Heart right ventricle (tissue), 16 donors: ENCODE measurements at regions not wholly inside any gene's neighbourhood (a gene's known extent, or its start where the extent isn't known, plus 50 kb on each side); places are given as distances from the start of the nearest gene placed in this dataset.

Experiments used
- ATAC-seq, 8 donors: fragments of 200-7000 bp; cut with Tn5 transposase; one replicate each; pipeline ENCODE4 v1.9.1; 2020; ENCODE audit warnings: mild to moderate bottlenecking in 8 of 8, moderate library complexity in 8 of 8, moderate number of reproducible peaks in 1 of 8
- DNase-seq, 2 donors: peaks; one replicate each; pipeline ENCODE4 v3.0.0-alpha.2; 2020
- H3K27ac ChIP-seq, 10 donors: fragments of 200-600 bp; sonication (generic) in 2 of 10; one replicate each; pipeline versions ENCODE4 v1.5.0 to v1.8.0; 2020 to 2022; ENCODE audit warnings: mild to moderate bottlenecking in 3 of 10
- H3K27me3 ChIP-seq, 7 donors: fragments of 200-600 bp; one replicate each; pipeline ENCODE4 v1.8.0; 2021 to 2022; ENCODE audit warnings: mild to moderate bottlenecking in 2 of 7
- H3K36me3 ChIP-seq, 9 donors: fragments of 200-600 bp; sonication (generic) in 1 of 9; one replicate each; pipeline versions ENCODE4 v1.5.0 to v1.8.0; 2020 to 2022; ENCODE audit warnings: mild to moderate bottlenecking in 2 of 9
- H3K4me1 ChIP-seq, 9 donors: fragments of 200-600 bp; sonication (generic) in 1 of 9; one replicate each; pipeline versions ENCODE4 v1.5.0 to v1.8.0; 2020 to 2022; ENCODE audit warnings: mild to moderate bottlenecking in 4 of 9
- H3K4me3 ChIP-seq, 10 donors: fragments of 200-600 bp; sonication (generic) in 2 of 10; one replicate each; pipeline versions ENCODE4 v1.5.0 to v1.8.0; 2020 to 2022; ENCODE audit warnings: mild to moderate bottlenecking in 7 of 10, moderate library complexity in 2 of 10
- H3K9me3 ChIP-seq, 11 donors: fragments of 200-600 bp in 10 of 11; sonication (generic) in 2 of 11; one replicate each; pipeline versions ENCODE4 v1.5.0 to v1.8.0; 2013 to 2022; ENCODE audit warnings: mild to moderate bottlenecking in 2 of 11, control low read depth in 1 of 11, moderate library complexity in 1 of 11
- WGBS, 2 donors: extraction: QIAGEN DNeasy Blood & Tissue Kit; methylation state at CpG; one replicate each; pipeline ENCODE4 v1.1.7; 2013; ENCODE audit warnings: inconsistent platforms in 1 of 2; 5-methylcytosine and 5-hydroxymethylcytosine counted together
- intact Hi-C, 10 donors: fragments of 100-400 bp; cut with DNase I; formaldehyde crosslinking; loops; one replicate each; pipeline versions ENCODE4 v1.11.1 to v1.14.2; 2022
- TF ChIP-seq, protein P1 (sequence below), 9 donors: fragments of 200-600 bp; sonication (generic) in 2 of 9; IDR thresholded peaks; one replicate each; pipeline versions ENCODE4 v1.5.0 to v1.8.0; 2021 to 2022; ENCODE audit warnings: antibody characterized with exemption in 9 of 9, mild to moderate bottlenecking in 5 of 9, moderate library complexity in 1 of 9
- donor health status: Arrhythmogenic right ventricular cardiomyopathy.
- donor health status: ischemic (EF 13 %, LVEDD 7.1; RV severe dilation, severe dysfunction).
- donor health status: healthy with polysubstance abuse.
- donor health status: DM: no; HTN: yes; CAD: no.
- donor health status: DM: no; HTN: no; CAD: no.
- donor health status: ischemic (EF 25% LVEDD 6.9; RV normal size, moderate dysfunction).
- donor health status: ischemic (EF 25% LVEDD 5.7; RV mildly dilated, moderate dysfunction).
- donor health status: healthy.
- donor health status: DM: yes; HTN: yes; CAD: no.
- donor health status: Ischemic cardiomyopathy.
- donor health status: ischemic (EF 35%, LVEDD 5.7; RV mildly dilated, moderate dysfunction).
- donor health status: nonischemic (EF 11% LVEDD 7.7; RV severe dilation, severe dysfunction).
- donor health status: DM: yes; HTN: yes; CAD: no.
- donor health status: PGD.
- donor health status: ischemic (EF 29% LVEDD 5.4; RV normal size, mild dysfunction).
- donor health status: nonischemic (EF 23%, LVEDD 6.1; RV moderate dilation, normal function).

DNA sequence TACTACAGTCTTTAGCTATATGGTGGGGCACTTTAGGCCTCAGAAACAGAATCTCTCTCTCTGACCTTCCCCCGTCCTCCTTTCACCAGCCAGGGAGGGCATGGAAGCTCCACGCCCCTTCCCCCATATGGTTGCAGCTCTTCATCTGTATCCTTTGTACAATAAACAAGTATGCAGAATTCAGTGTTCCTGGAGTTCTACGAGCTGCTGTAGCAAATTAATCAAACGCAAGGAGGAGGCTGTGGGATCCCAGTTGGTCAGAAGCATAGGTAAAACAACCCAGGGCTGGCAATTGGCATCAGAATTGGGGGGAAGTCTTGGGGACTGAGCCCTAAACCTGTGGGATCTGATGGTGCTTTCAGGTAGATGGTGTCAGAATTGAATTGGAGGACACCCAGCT lies 163.7 kb upstream of the NLRP1 start:
- no peak for DNase-seq
- Histone ChIP-seq H3K36me3 (no peaks in the 10 kb centered on the region), H3K27me3 (peaks cover 0 to 8% (median 0%) of the 10 kb centered on the region in 7 donors), H3K27ac (no peak overlapping the region), H3K9me3 (no peaks in the 10 kb centered on the region), H3K4me3 (no peak overlapping the region), H3K4me1 (no peaks in the 10 kb centered on the region)
- intact Hi-C loops, result no loop called here
- WGBS, 2 donors, result 83 to 85% methylated on average over 4 of the region's 4 CpGs
- ATAC-seq, result no peak
- TF ChIP-seq, protein P1, sequence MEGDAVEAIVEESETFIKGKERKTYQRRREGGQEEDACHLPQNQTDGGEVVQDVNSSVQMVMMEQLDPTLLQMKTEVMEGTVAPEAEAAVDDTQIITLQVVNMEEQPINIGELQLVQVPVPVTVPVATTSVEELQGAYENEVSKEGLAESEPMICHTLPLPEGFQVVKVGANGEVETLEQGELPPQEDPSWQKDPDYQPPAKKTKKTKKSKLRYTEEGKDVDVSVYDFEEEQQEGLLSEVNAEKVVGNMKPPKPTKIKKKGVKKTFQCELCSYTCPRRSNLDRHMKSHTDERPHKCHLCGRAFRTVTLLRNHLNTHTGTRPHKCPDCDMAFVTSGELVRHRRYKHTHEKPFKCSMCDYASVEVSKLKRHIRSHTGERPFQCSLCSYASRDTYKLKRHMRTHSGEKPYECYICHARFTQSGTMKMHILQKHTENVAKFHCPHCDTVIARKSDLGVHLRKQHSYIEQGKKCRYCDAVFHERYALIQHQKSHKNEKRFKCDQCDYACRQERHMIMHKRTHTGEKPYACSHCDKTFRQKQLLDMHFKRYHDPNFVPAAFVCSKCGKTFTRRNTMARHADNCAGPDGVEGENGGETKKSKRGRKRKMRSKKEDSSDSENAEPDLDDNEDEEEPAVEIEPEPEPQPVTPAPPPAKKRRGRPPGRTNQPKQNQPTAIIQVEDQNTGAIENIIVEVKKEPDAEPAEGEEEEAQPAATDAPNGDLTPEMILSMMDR (IDR thresholded peaks at IDR 0.05), result no peak

DNA sequence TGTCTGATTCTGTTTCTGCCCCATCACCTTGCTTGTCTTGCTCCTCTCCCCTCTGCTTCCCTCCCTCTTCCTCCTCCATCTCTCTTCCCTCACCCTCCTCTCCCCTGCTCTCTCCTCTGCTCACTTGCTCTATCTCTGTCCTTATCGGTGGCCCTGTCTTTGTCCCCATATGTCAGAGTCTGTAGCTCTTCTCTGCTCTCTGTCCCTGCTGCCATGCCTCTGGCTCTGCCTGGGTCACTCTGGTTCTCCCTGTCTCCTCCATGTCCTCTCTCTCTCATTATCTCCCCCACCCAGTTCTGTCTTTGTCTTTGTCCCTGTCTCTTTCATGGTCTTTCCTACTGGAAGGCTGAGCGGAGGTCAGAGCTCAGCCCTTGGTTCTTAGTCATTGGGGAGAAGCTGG lies 169.1 kb upstream of the NLRP1 start:
- TF ChIP-seq, protein P1 (IDR thresholded peaks at IDR 0.05), result no peak
- Histone ChIP-seq H3K36me3 (no peaks in the 10 kb centered on the region), H3K27me3 (peaks cover 0 to 27% (median 19%) of the 10 kb centered on the region in 7 donors), H3K9me3 (no peaks in the 10 kb centered on the region), H3K4me1 (no peaks in the 10 kb centered on the region), H3K4me3 (no peak overlapping the region), H3K27ac (no peak overlapping the region)
- ATAC-seq, result no peak
- intact Hi-C loops, result loop anchor here in 1 of 10 donors (5.0 kb wide), 1 partner anchor 164 kb away; no protein-coding TSS in a partner anchor
- no peak for DNase-seq
- 74 to 81% methylated on average over 2 of the region's 2 CpGs for WGBS, 2 donors

DNA sequence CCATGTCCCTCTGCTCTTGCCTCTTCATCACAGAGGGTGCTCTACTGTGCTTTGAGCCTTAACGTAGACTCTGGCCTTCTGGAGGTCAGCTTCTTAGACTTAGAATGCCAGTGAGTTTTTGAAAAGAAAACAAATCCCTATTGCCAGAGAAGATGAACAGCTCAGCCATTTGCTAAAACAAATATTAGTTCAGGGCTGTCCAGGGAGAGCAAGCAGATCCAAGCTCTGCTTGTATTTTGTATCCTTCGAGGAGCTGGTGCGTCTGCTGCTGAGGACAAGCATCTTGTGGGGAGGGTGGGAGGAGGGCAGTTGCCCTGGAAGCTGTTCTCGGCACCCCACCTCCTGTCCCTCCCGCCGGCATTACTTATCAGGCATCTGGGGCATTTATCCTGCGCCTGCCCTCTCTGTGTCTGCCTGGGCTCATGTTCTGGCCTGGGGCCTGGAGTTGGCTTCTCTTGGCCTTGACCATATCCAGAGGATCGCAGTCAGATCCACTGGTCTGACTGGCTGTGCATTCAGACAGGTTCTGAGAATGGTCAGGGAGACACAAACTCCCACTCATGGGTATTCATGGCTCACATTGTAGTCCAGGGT lies 173.1 kb upstream of the NLRP1 start:
- no peak for DNase-seq
- H3K36me3 ChIP-seq, result no peaks in the 10 kb centered on the region
- peaks cover 0 to 42% (median 25%) of the 10 kb centered on the region in 7 donors for H3K27me3 ChIP-seq
- TF ChIP-seq, protein P1 (IDR thresholded peaks at IDR 0.05), result no peak
- intact Hi-C loops, result no loop called here
- 47 to 57% methylated on average over 8 of the region's 8 CpGs for WGBS, 2 donors
- H3K9me3 ChIP-seq, result no peaks in the 10 kb centered on the region
- peak in 1 of 8 donors; percentile 34 for ATAC-seq
- H3K4me3 ChIP-seq, result no peak overlapping the region
- H3K4me1 ChIP-seq, result no peaks in the 10 kb centered on the region
- H3K27ac ChIP-seq, result no peak overlapping the region

DNA sequence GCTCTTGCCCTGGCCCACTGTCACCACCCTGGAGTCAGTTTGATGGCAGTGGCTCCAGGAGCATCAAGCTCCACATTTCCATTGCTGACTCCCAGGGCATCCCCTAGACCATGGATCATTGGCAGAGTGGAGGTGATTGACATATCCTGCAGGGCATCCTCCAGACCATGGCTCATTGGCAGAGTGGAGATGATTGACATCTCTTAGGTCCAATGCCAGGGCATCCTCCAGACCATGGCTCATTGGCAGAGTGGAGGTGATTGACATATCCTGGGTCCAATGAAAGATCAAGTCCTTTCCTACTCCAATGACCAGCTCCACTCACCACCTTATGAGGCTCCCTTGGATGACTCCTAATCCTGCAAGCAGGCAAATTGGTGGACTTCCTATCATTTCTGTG lies 174.3 kb upstream of the NLRP1 start:
- no peaks in the 10 kb centered on the region for H3K36me3 ChIP-seq
- TF ChIP-seq, protein P1 (IDR thresholded peaks at IDR 0.05), result no peak
- peak in 1 of 8 donors; percentile 12 for ATAC-seq
- no peaks in the 10 kb centered on the region for H3K9me3 ChIP-seq
- H3K27ac ChIP-seq, result no peak overlapping the region
- no peak for DNase-seq
- H3K4me1 ChIP-seq, result no peaks in the 10 kb centered on the region
- no peak overlapping the region for H3K4me3 ChIP-seq
- intact Hi-C loops, result no loop called here
- peaks cover 0 to 44% (median 24%) of the 10 kb centered on the region in 7 donors for H3K27me3 ChIP-seq
